HG03442 (cell line): ENCODE measurements at regions not wholly inside any gene's neighbourhood (a gene's known extent, or its start where the extent isn't known, plus 50 kb on each side); places are given as distances from the start of the nearest gene placed in this dataset.

Source experiments
- ATAC-seq: cut with Tn5 transposase; IDR thresholded peaks from one replicate; pipeline ENCODE4 v1.9.1; 2021; ENCODE audit warnings: mild to moderate bottlenecking, moderate library complexity; ENCODE audit not compliant: unreplicated experiment

- ATAC-seq: no peak
These were observed 137.5 kb downstream of the TMCO5A start for GRCh38 chr15:38072007-38072347.

GRCh38 chr15:38072348-38073177 lies 138.1 kb downstream of the TMCO5A start:
- ATAC-seq: peak; percentile 54

GRCh38 chr15:38073178-38073946 lies 138.9 kb downstream of the TMCO5A start:
- ATAC-seq: no peak

GRCh38 chr15:38074029-38074428 lies 139.6 kb downstream of the TMCO5A start:
- ATAC-seq: no peak

- ATAC-seq: no peak
These were observed 141.0 kb downstream of the TMCO5A start for GRCh38 chr15:38075466-38075865.

- no peak for ATAC-seq
These were observed 142.3 kb downstream of the TMCO5A start for GRCh38 chr15:38076786-38077185.

- ATAC-seq: no peak
These were observed 144.8 kb downstream of the TMCO5A start for GRCh38 chr15:38079236-38079635.

GRCh38 chr15:38080651-38081275 lies 146.3 kb downstream of the TMCO5A start:
- ATAC-seq: no peak

- ATAC-seq: peak; percentile 80
These were observed 149.8 kb downstream of the TMCO5A start for GRCh38 chr15:38084289-38084688.

GRCh38 chr15:38085114-38085513 lies 150.7 kb downstream of the TMCO5A start:
- peak; percentile 73 for ATAC-seq

GRCh38 chr15:38085931-38086568 lies 151.6 kb downstream of the TMCO5A start:
- ATAC-seq: peak; percentile 31

- no peak for ATAC-seq
These were observed 152.2 kb downstream of the TMCO5A start for GRCh38 chr15:38086611-38087010.

- ATAC-seq: no peak
These were observed 154.5 kb downstream of the TMCO5A start for GRCh38 chr15:38088971-38089370.

- no peak for ATAC-seq
These were observed 155.8 kb downstream of the TMCO5A start for GRCh38 chr15:38090223-38090622.

- ATAC-seq: no peak
These were observed 156.2 kb downstream of the TMCO5A start for GRCh38 chr15:38090678-38091077.

GRCh38 chr15:38091078-38091645 lies 156.7 kb downstream of the TMCO5A start:
- no peak for ATAC-seq

- ATAC-seq: no peak
These were observed 158.7 kb upstream of the SPRED1 start for GRCh38 chr15:38093931-38094330.

- ATAC-seq: no peak
These were observed 149.7 kb upstream of the SPRED1 start for GRCh38 chr15:38102972-38103371.

GRCh38 chr15:38103564-38103963 lies 149.1 kb upstream of the SPRED1 start:
- ATAC-seq: no peak

- no peak for ATAC-seq
These were observed 141.6 kb upstream of the SPRED1 start for GRCh38 chr15:38111070-38111469.

GRCh38 chr15:38112406-38112805 lies 140.2 kb upstream of the SPRED1 start:
- ATAC-seq: no peak
